ENCODE measurements at regions not wholly inside any gene's neighbourhood (a gene's known extent, or its start where the extent isn't known, plus 50 kb on each side); places are given as distances from the start of the nearest gene placed in this dataset.

DNA sequence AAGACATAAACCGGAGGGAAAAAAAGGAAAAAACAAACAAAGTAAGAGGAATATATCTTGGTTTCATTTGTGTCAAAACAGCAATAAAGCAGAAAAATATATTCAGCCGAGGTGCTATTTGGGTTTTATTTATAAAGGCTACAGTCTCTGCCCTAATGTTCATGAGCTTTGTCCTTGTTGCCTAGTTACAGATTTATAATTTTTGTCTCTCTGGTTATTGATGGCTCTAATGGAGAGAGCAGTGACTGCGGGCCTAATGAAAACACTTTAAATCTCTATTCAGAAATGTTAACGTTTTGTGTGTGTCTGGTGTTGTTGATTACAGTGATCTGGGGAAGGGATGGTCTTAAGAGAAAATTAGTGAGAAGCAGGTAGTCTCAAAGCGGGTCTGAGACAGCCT lies 854.0 kb upstream of the LRRTM1 start:
- TF ChIP-seq, protein P1, sequence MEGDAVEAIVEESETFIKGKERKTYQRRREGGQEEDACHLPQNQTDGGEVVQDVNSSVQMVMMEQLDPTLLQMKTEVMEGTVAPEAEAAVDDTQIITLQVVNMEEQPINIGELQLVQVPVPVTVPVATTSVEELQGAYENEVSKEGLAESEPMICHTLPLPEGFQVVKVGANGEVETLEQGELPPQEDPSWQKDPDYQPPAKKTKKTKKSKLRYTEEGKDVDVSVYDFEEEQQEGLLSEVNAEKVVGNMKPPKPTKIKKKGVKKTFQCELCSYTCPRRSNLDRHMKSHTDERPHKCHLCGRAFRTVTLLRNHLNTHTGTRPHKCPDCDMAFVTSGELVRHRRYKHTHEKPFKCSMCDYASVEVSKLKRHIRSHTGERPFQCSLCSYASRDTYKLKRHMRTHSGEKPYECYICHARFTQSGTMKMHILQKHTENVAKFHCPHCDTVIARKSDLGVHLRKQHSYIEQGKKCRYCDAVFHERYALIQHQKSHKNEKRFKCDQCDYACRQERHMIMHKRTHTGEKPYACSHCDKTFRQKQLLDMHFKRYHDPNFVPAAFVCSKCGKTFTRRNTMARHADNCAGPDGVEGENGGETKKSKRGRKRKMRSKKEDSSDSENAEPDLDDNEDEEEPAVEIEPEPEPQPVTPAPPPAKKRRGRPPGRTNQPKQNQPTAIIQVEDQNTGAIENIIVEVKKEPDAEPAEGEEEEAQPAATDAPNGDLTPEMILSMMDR (IDR thresholded peaks at IDR 0.05; ENCODE audit: insufficient read depth, low read length, poor library complexity, severe bottlenecking): no peak
- no peak for TF ChIP-seq EZH2phosphoT487 (conservative IDR thresholded peaks at IDR 0.05; ENCODE audit: low read length)

Data from SU-DHL-6 (cell line).